Stimulated activated naive CD8-positive, alpha-beta T cell treated with anti-CD3 and anti-CD28 coated beads, Interleukin-15, amount 100 ng/mL, for 72 hours (primary cell): ENCODE measurements at regions not wholly inside any gene's neighbourhood (a gene's known extent, or its start where the extent isn't known, plus 50 kb on each side); places are given as distances from the start of the nearest gene placed in this dataset.
"Not testable (repeated sequence)": the region's sequence is repeated elsewhere in the genome, so short reads cannot be mapped to it uniquely, and the experiment has no call there.

ENCODE experiments used
- ATAC-seq: fragments of 150-1000 bp; cut with Tn5 transposase; 2 replicates; pipeline ENCODE4 v1.10.0; 2021; ENCODE audit warnings: mild to moderate bottlenecking, moderate library complexity
- DNase-seq, 2 donors: peaks; one replicate each; pipeline ENCODE4 v3.0.0; 2021 to 2022
- H3K27ac Mint-ChIP-seq, 2 donors: one replicate each; pipeline ENCODE4 v1.8.0; 2022; ENCODE audit warnings: mild to moderate bottlenecking in 2 of 2, mixed read lengths in 2 of 2, moderate library complexity in 2 of 2
- H3K27me3 Mint-ChIP-seq: one replicate; pipeline ENCODE4 v1.8.0; 2022; ENCODE audit warnings: mixed read lengths
- H3K4me1 Mint-ChIP-seq: one replicate; pipeline ENCODE4 v1.8.0; 2022; ENCODE audit warnings: mild to moderate bottlenecking, mixed read lengths
- H3K4me3 Mint-ChIP-seq, 2 donors: one replicate each; pipeline ENCODE4 v1.8.0; 2022; ENCODE audit warnings: mild to moderate bottlenecking in 2 of 2, mixed read lengths in 2 of 2, moderate library complexity in 1 of 2
- H3K9me3 Mint-ChIP-seq, 2 donors: one replicate each; pipeline ENCODE4 v1.8.0; 2022; ENCODE audit warnings: mixed read lengths in 2 of 2

- Mint-ChIP-seq H3K27me3 (no peaks in the 10 kb centered on the region), H3K4me3 (no peak overlapping the region), H3K27ac (no peak overlapping the region), H3K9me3 (no peaks in the 10 kb centered on the region), H3K4me1 (no peaks in the 10 kb centered on the region)
- DNase-seq = no peak
- ATAC-seq = no peak
Observed at GRCh38 chrX:121858867-121859647, 811.6 kb downstream of the GLUD2 start.

- Mint-ChIP-seq H3K4me3 (no peak overlapping the region), H3K9me3 (no peaks in the 10 kb centered on the region), H3K27ac (no peak overlapping the region), H3K4me1 (no peaks in the 10 kb centered on the region), H3K27me3 (no peaks in the 10 kb centered on the region)
- no peak for ATAC-seq
- no peak for DNase-seq
Observed at GRCh38 chrX:121863976-121864375, 816.6 kb downstream of the GLUD2 start.

GRCh38 chrX:121864561-121864960 is 817.2 kb downstream of the GLUD2 start:
- Mint-ChIP-seq H3K27me3 (no peaks in the 10 kb centered on the region), H3K4me1 (no peaks in the 10 kb centered on the region), H3K27ac (no peak overlapping the region), H3K4me3 (no peak overlapping the region), H3K9me3 (no peaks in the 10 kb centered on the region)
- DNase-seq (no peak), ATAC-seq (no peak)

- ATAC-seq (no peak), DNase-seq (no peak)
- Mint-ChIP-seq H3K9me3 (no peaks in the 10 kb centered on the region), H3K4me1 (no peaks in the 10 kb centered on the region), H3K27ac (no peak overlapping the region), H3K4me3 (no peak overlapping the region), H3K27me3 (no peaks in the 10 kb centered on the region)
Observed at GRCh38 chrX:121869876-121870477, 822.6 kb downstream of the GLUD2 start.

GRCh38 chrX:121871122-121871521 is 823.7 kb downstream of the GLUD2 start:
- ATAC-seq = no peak
- H3K27ac Mint-ChIP-seq = no peak overlapping the region
- H3K9me3 Mint-ChIP-seq = no peaks in the 10 kb centered on the region
- H3K4me3 Mint-ChIP-seq = no peak overlapping the region
- no peaks in the 10 kb centered on the region for H3K4me1 Mint-ChIP-seq
- H3K27me3 Mint-ChIP-seq = no peaks in the 10 kb centered on the region
- DNase-seq = no peak

GRCh38 chrX:121876305-121876704 is 828.9 kb downstream of the GLUD2 start:
- no peak for ATAC-seq
- no peak for DNase-seq
- Mint-ChIP-seq H3K4me1 (no peaks in the 10 kb centered on the region), H3K27me3 (no peaks in the 10 kb centered on the region), H3K27ac (no peak overlapping the region), H3K4me3 (no peak overlapping the region), H3K9me3 (no peaks in the 10 kb centered on the region)

- H3K4me1 Mint-ChIP-seq, H3K9me3 Mint-ChIP-seq, DNase-seq, H3K4me3 Mint-ChIP-seq, H3K27me3 Mint-ChIP-seq, H3K27ac Mint-ChIP-seq, ATAC-seq: not testable (repeated sequence)
Observed at GRCh38 chrX:121877337-121877736, 829.9 kb downstream of the GLUD2 start.

GRCh38 chrX:121886557-121886956 is 839.1 kb downstream of the GLUD2 start:
- Mint-ChIP-seq H3K4me1 (no peaks in the 10 kb centered on the region), H3K27ac (no peak overlapping the region), H3K9me3 (no peaks in the 10 kb centered on the region), H3K4me3 (no peak overlapping the region), H3K27me3 (no peaks in the 10 kb centered on the region)
- no peak for ATAC-seq
- DNase-seq = no peak

GRCh38 chrX:121894756-121895155 is 847.3 kb downstream of the GLUD2 start:
- ATAC-seq (no peak), DNase-seq (no peak)
- Mint-ChIP-seq H3K27ac (no peak overlapping the region), H3K27me3 (no peaks in the 10 kb centered on the region), H3K4me1 (no peaks in the 10 kb centered on the region), H3K4me3 (no peak overlapping the region), H3K9me3 (no peaks in the 10 kb centered on the region)

GRCh38 chrX:121902463-121902862 is 855.1 kb downstream of the GLUD2 start:
- peak; percentile 53 for ATAC-seq
- Mint-ChIP-seq H3K27me3 (no peaks in the 10 kb centered on the region), H3K4me3 (no peak overlapping the region), H3K9me3 (no peaks in the 10 kb centered on the region), H3K27ac (no peak overlapping the region), H3K4me1 (no peaks in the 10 kb centered on the region)
- no peak for DNase-seq

- Mint-ChIP-seq H3K27ac (no peak overlapping the region), H3K4me1 (no peaks in the 10 kb centered on the region), H3K9me3 (no peaks in the 10 kb centered on the region), H3K4me3 (no peak overlapping the region), H3K27me3 (no peaks in the 10 kb centered on the region)
- ATAC-seq = no peak
- DNase-seq = no peak
Observed at GRCh38 chrX:121903961-121904360, 856.6 kb downstream of the GLUD2 start.

- Mint-ChIP-seq H3K27me3 (no peaks in the 10 kb centered on the region), H3K4me3 (no peak overlapping the region), H3K4me1 (no peaks in the 10 kb centered on the region), H3K27ac (no peak overlapping the region), H3K9me3 (peaks cover 0 to 4% of the 10 kb centered on the region in 2 donors)
- ATAC-seq = no peak
- no peak for DNase-seq
Observed at GRCh38 chrX:121921258-121921657, 873.8 kb downstream of the GLUD2 start.

GRCh38 chrX:121931567-121931966 is 884.2 kb downstream of the GLUD2 start:
- Mint-ChIP-seq H3K27ac (no peak overlapping the region), H3K4me3 (no peak overlapping the region), H3K4me1 (no peaks in the 10 kb centered on the region), H3K27me3 (no peaks in the 10 kb centered on the region), H3K9me3 (no peaks in the 10 kb centered on the region)
- DNase-seq = no peak
- ATAC-seq = no peak

- no peaks in the 10 kb centered on the region for H3K9me3 Mint-ChIP-seq
- H3K4me1 Mint-ChIP-seq = no peaks in the 10 kb centered on the region
- ATAC-seq (no peak), DNase-seq (no peak)
- H3K27me3 Mint-ChIP-seq = no peaks in the 10 kb centered on the region
- H3K27ac Mint-ChIP-seq = no peak overlapping the region
- H3K4me3 Mint-ChIP-seq = no peak overlapping the region
Observed at GRCh38 chrX:121932688-121933087, 885.3 kb downstream of the GLUD2 start.

GRCh38 chrX:121949041-121949760 is 901.8 kb downstream of the GLUD2 start:
- Mint-ChIP-seq H3K27me3 (no peaks in the 10 kb centered on the region), H3K4me1 (no peaks in the 10 kb centered on the region), H3K4me3 (no peak overlapping the region), H3K27ac (no peak overlapping the region), H3K9me3 (peaks cover 0 to 5% of the 10 kb centered on the region in 2 donors)
- ATAC-seq = no peak
- DNase-seq = no peak

- Mint-ChIP-seq H3K27me3 (no peaks in the 10 kb centered on the region), H3K27ac (no peak overlapping the region), H3K9me3 (no peaks in the 10 kb centered on the region), H3K4me3 (no peak overlapping the region), H3K4me1 (no peaks in the 10 kb centered on the region)
- no peak for DNase-seq
- ATAC-seq = no peak
Observed at GRCh38 chrX:121958886-121959285, 911.5 kb downstream of the GLUD2 start.
